Osteoblast (primary cell): ENCODE measurements at regions not wholly inside any gene's neighbourhood (a gene's known extent, or its start where the extent isn't known, plus 50 kb on each side); places are given as distances from the start of the nearest gene placed in this dataset.
"Not testable (repeated sequence)": the region's sequence is repeated elsewhere in the genome, so short reads cannot be mapped to it uniquely, and the experiment has no call there.

Source experiments
- DNase-seq: peaks from one replicate; pipeline ENCODE4 v3.0.0; 2011; ENCODE audit warnings: low spot score, mixed read lengths; ENCODE audit not compliant: insufficient read length; ENCODE audit errors: missing footprints
- H2AFZ ChIP-seq: 2 replicates; pipeline ENCODE4 v1.6.0; 2011; ENCODE audit warnings: mild to moderate bottlenecking, low read length
- H3K27ac ChIP-seq: 2 replicates; pipeline ENCODE4 v1.5.1; 2011; ENCODE audit warnings: mild to moderate bottlenecking, low read depth, low read length, moderate library complexity
- H3K27me3 ChIP-seq: 2 replicates; pipeline ENCODE4 v1.6.0; 2012; ENCODE audit warnings: mild to moderate bottlenecking, control low read depth, inconsistent platforms, low read length, moderate library complexity; ENCODE audit not compliant: insufficient read depth
- H3K36me3 ChIP-seq: 2 replicates; pipeline ENCODE4 v1.5.1; 2011; ENCODE audit warnings: mild to moderate bottlenecking, low read length, control low read depth, moderate library complexity; ENCODE audit not compliant: insufficient read depth
- H3K4me1 ChIP-seq: 2 replicates; pipeline ENCODE4 v1.5.1; 2011; ENCODE audit warnings: mild to moderate bottlenecking, low read length, control low read depth, moderate library complexity; ENCODE audit not compliant: insufficient read depth
- H3K4me2 ChIP-seq: 2 replicates; pipeline ENCODE4 v1.6.0; 2011; ENCODE audit warnings: mild to moderate bottlenecking, low read length; ENCODE audit not compliant: insufficient read depth
- H3K4me3 ChIP-seq: fragments of 200-600 bp; sonication (generic); 3 replicates; pipeline ENCODE4 v1.5.1; 2012; ENCODE audit warnings: mild to moderate bottlenecking, low read length, inconsistent platforms; ENCODE audit not compliant: insufficient read depth
- H3K79me2 ChIP-seq: 2 replicates; pipeline ENCODE4 v1.6.0; 2012; ENCODE audit warnings: mild to moderate bottlenecking, low read length, control low read depth, inconsistent platforms; ENCODE audit not compliant: insufficient read depth
- H3K9me3 ChIP-seq: 2 replicates; pipeline ENCODE4 v1.5.1; 2011; ENCODE audit warnings: low read depth, low read length, control low read depth
- H4K20me1 ChIP-seq: 2 replicates; pipeline ENCODE4 v1.6.0; 2012; ENCODE audit warnings: mild to moderate bottlenecking, low read length, control low read depth; ENCODE audit not compliant: insufficient read depth
- TF ChIP-seq, protein P1 (sequence below): IDR thresholded peaks from 2 replicates; pipeline ENCODE4 v1.5.1; 2011; ENCODE audit warnings: mild to moderate bottlenecking, low read depth, low read length, moderate library complexity; ENCODE audit errors: extremely low read depth

DNA sequence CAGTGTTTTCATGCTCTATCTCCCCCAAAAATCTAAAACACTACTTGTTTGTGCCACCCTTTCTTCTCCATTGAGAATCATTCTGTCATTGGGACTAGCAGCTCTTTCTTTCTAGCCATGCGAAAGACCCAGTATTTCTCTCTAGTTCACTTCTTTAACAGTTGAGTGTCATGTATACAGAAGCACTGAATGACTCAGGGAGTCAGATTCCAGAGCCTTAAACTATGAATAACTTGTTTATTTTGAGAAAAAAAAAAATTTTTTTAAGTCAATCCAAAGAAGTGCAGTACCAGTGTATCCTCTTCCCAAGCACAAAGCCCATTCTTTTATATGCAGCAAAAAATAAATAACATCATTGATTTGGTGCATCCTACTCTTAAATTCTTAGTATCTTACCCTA lies 415.4 kb upstream of the GRAMD2B start:
- Histone ChIP-seq H3K4me3 (no peak overlapping the region), H3K4me2 (peak overlapping the region; percentile 30), H3K4me1 (peaks cover 31% of the 10 kb centered on the region), H3K79me2 (no peaks in the 10 kb centered on the region), H3K27me3 (no peaks in the 10 kb centered on the region), H3K36me3 (no peaks in the 10 kb centered on the region), H2AFZ (no peak overlapping the region), H4K20me1 (no peaks in the 10 kb centered on the region), H3K9me3 (no peaks in the 10 kb centered on the region), H3K27ac (no peak overlapping the region)
- DNase-seq, result peak; percentile 34
- TF ChIP-seq, protein P1, sequence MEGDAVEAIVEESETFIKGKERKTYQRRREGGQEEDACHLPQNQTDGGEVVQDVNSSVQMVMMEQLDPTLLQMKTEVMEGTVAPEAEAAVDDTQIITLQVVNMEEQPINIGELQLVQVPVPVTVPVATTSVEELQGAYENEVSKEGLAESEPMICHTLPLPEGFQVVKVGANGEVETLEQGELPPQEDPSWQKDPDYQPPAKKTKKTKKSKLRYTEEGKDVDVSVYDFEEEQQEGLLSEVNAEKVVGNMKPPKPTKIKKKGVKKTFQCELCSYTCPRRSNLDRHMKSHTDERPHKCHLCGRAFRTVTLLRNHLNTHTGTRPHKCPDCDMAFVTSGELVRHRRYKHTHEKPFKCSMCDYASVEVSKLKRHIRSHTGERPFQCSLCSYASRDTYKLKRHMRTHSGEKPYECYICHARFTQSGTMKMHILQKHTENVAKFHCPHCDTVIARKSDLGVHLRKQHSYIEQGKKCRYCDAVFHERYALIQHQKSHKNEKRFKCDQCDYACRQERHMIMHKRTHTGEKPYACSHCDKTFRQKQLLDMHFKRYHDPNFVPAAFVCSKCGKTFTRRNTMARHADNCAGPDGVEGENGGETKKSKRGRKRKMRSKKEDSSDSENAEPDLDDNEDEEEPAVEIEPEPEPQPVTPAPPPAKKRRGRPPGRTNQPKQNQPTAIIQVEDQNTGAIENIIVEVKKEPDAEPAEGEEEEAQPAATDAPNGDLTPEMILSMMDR, result no peak

DNA sequence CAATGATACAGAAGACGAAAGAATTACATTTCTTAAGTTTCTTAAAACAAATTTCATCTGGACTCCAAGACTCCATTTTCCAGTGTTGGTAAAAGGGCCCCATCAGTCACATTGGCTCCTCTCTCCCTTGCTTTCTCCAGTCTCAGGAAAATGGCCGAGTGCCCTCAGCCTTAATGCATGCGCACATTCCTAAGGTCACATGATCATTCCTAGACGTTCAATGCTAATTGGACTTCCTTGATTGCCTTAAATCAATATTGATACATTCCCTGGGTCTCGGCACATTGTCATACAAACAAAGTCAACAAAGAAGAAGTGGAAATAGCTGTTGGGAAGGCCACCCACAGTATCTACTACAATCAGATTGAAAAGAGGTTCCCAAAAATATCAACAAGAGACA lies 413.6 kb upstream of the GRAMD2B start:
- H3K36me3 ChIP-seq, result no peaks in the 10 kb centered on the region
- H3K27me3 ChIP-seq, result no peaks in the 10 kb centered on the region
- no peak overlapping the region for H3K4me3 ChIP-seq
- no peaks in the 10 kb centered on the region for H3K9me3 ChIP-seq
- no peaks in the 10 kb centered on the region for H3K79me2 ChIP-seq
- DNase-seq, result no peak
- TF ChIP-seq, protein P1, result no peak
- peaks cover 13% of the 10 kb centered on the region for H3K4me1 ChIP-seq
- H2AFZ ChIP-seq, result no peak overlapping the region
- no peak overlapping the region for H3K4me2 ChIP-seq
- no peak overlapping the region for H3K27ac ChIP-seq
- H4K20me1 ChIP-seq, result no peaks in the 10 kb centered on the region

DNA sequence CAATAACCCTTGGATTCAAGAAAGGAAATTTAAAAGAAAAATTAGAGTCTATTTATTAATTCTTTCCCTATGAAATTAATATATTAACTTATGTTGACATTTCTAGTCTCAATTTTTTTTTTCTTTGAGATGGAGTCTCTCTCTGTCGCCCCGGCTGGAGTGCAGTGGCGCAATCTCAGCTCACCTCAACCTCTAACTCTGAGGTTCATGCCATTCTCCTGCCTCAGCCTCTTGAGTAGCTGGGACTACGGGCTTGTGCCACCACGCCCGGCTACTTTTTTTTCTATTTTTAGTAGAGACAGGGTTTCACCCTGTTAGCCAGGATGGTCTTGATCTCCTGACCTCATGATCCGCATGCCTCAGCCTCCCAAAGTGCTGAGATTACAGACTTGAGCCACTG lies 411.7 kb upstream of the GRAMD2B start:
- H3K4me3 ChIP-seq, H3K36me3 ChIP-seq, H3K4me2 ChIP-seq, H2AFZ ChIP-seq, H3K27me3 ChIP-seq, DNase-seq, H3K27ac ChIP-seq, H3K79me2 ChIP-seq, H3K9me3 ChIP-seq, H4K20me1 ChIP-seq: not testable (repeated sequence)
- H3K4me1 ChIP-seq, result peaks cover 25% of the 10 kb centered on the region

DNA sequence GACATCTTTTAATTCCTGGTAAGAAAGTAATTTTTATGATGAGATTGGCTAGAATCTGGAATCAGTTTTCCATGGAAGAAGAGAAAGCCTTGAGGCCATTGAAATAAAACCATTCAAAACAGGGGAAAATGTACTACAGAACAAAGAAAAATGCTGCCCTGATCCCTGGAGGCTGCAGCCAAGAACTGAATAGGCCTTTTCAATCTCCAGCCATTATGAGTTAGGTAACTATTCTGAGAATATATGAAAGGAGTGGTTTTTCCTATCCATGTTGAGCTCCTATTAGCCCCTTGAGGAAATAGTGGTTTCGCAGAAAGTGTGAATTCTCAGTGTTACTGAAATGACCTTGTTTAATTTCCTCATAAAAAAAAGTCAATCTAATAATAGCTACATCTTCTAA lies 408.5 kb upstream of the GRAMD2B start:
- H3K4me3 ChIP-seq, result no peak overlapping the region
- peak overlapping the region; percentile 49 for H2AFZ ChIP-seq
- no peaks in the 10 kb centered on the region for H3K9me3 ChIP-seq
- no peaks in the 10 kb centered on the region for H3K36me3 ChIP-seq
- TF ChIP-seq, protein P1, result no peak
- H3K4me2 ChIP-seq, result peak overlapping the region; percentile 79
- H3K27me3 ChIP-seq, result no peaks in the 10 kb centered on the region
- peaks cover 15% of the 10 kb centered on the region for H3K4me1 ChIP-seq
- no peaks in the 10 kb centered on the region for H3K79me2 ChIP-seq
- DNase-seq, result no peak
- peak overlapping the region; percentile 60 for H3K27ac ChIP-seq
- H4K20me1 ChIP-seq, result no peaks in the 10 kb centered on the region
